Cardiac fibroblast (primary cell): ENCODE measurements at regions not wholly inside any gene's neighbourhood (a gene's known extent, or its start where the extent isn't known, plus 50 kb on each side); places are given as distances from the start of the nearest gene placed in this dataset.
A peak's percentile ranks its signal among the peaks of the same experiment; 100 is the strongest.
"Not testable (repeated sequence)": the region's sequence is repeated elsewhere in the genome, so short reads cannot be mapped to it uniquely, and the experiment has no call there.

Experiments used
- DNase-seq, 2 donors: peaks; one replicate each; pipeline versions ENCODE4 v3.0.0 to v3.0.0-alpha.2; 2010; ENCODE audit warnings: low read depth in 2 of 2
- H3K4me3 ChIP-seq, 2 donors: replicated peaks in 1 of 2; 1 replicate in 1 of 2; 2 replicates in 1 of 2; pipeline ENCODE4 v1.5.1; 2011; ENCODE audit warnings: low read depth in 2 of 2, low read length in 2 of 2, mild to moderate bottlenecking in 2 of 2, moderate library complexity in 1 of 2
- CTCF ChIP-seq: IDR thresholded peaks from one replicate; pipeline ENCODE4 v1.5.1; 2011; ENCODE audit warnings: low read depth, mild to moderate bottlenecking, low read length, inconsistent platforms

GRCh38 chr2:144630459-144631215 is 110.7 kb upstream of the ZEB2 start:
- TF ChIP-seq CTCF, result no peak
- DNase-seq, result peak in 1 of 2 donors; percentile 20
- no peak overlapping the region for H3K4me3 ChIP-seq

GRCh38 chr2:144629935-144630334 is 110.0 kb upstream of the ZEB2 start:
- DNase-seq, result peak in 1 of 2 donors; percentile 30
- H3K4me3 ChIP-seq, result no peak overlapping the region
- TF ChIP-seq CTCF, result no peak

- no peak overlapping the region for H3K4me3 ChIP-seq
- no peak for TF ChIP-seq CTCF
- DNase-seq, result no peak
Measured at GRCh38 chr2:144628566-144628965, 108.6 kb upstream of the ZEB2 start.

GRCh38 chr2:144625626-144626025 is 105.7 kb upstream of the ZEB2 start:
- TF ChIP-seq CTCF, result no peak
- H3K4me3 ChIP-seq, result no peak overlapping the region
- DNase-seq, result no peak

GRCh38 chr2:144625226-144625625 is 105.3 kb upstream of the ZEB2 start:
- no peak for DNase-seq
- no peak overlapping the region for H3K4me3 ChIP-seq
- no peak for TF ChIP-seq CTCF

- TF ChIP-seq CTCF, result no peak
- no peak overlapping the region for H3K4me3 ChIP-seq
- DNase-seq, result no peak
Measured at GRCh38 chr2:144624451-144624850, 104.5 kb upstream of the ZEB2 start.

GRCh38 chr2:144622373-144622772 is 102.5 kb upstream of the ZEB2 start:
- not testable (repeated sequence) for DNase-seq, H3K4me3 ChIP-seq
